WTC11 (cell line): ENCODE measurements at regions not wholly inside any gene's neighbourhood (a gene's known extent, or its start where the extent isn't known, plus 50 kb on each side); places are given as distances from the start of the nearest gene placed in this dataset.
A peak's percentile ranks its signal among the peaks of the same experiment; 100 is the strongest.

Experiments used
- ATAC-seq: fragments of 200-7000 bp; cut with Tn5 transposase; 2 replicates; pipeline ENCODE4 v1.10.0; 2021; ENCODE audit warnings: mild to moderate bottlenecking, moderate library complexity
- CTCF ChIA-PET: fragments of 300-600 bp; sonication (Branson Sonifier 250); formaldehyde crosslinking; loops from one replicate; lab custom pipeline; 2021; ENCODE audit warnings: antibody characterized with exemption; lab: Charles Lee
- POLR2A ChIA-PET: fragments of 350-600 bp; sonication (Branson Sonifier 250); formaldehyde crosslinking; loops from one replicate; lab custom pipeline; 2021; ENCODE audit warnings: antibody characterized with exemption; lab: Charles Lee
- DNase-seq: peaks from one replicate; pipeline ENCODE4 v3.0.0; 2021; ENCODE audit warnings: low spot score
- H3K27ac Mint-ChIP-seq: 2 replicates; pipeline ENCODE4 v1.8.0; 2021; ENCODE audit warnings: mixed read lengths
- H3K27me3 Mint-ChIP-seq: 2 replicates; pipeline ENCODE4 v1.8.0; 2021; ENCODE audit warnings: low read depth, mild to moderate bottlenecking, moderate library complexity, mixed read lengths
- H3K36me3 Mint-ChIP-seq: 2 replicates; pipeline ENCODE4 v1.8.0; 2021; ENCODE audit warnings: mixed read lengths
- H3K4me1 Mint-ChIP-seq: 2 replicates; pipeline ENCODE4 v1.8.0; 2022; ENCODE audit warnings: mixed read lengths
- H3K4me3 Mint-ChIP-seq: 2 replicates; pipeline ENCODE4 v1.8.0; 2021; ENCODE audit warnings: mild to moderate bottlenecking, moderate library complexity, mixed read lengths
- H3K9me3 Mint-ChIP-seq: 2 replicates; pipeline ENCODE4 v1.8.0; 2021; ENCODE audit warnings: mixed read lengths
- ATF6 ChIP-seq: sonication (generic); formaldehyde crosslinking; IDR thresholded peaks from 2 replicates; pipeline ENCODE4 v1.8.1; 2023; ENCODE audit warnings: mild to moderate bottlenecking, missing genetic modification reagents
- E2F5 ChIP-seq: sonication (generic); formaldehyde crosslinking; IDR thresholded peaks from 2 replicates; pipeline ENCODE4 v1.8.1; 2022; ENCODE audit warnings: mild to moderate bottlenecking, moderate library complexity, missing genetic modification reagents
- EMX1 ChIP-seq: fragments of 250-450 bp; sonication (Bioruptor Pico); IDR thresholded peaks from 2 replicates; pipeline ENCODE4 v1.8.0; 2021; ENCODE audit warnings: mild to moderate bottlenecking
- ESRRA ChIP-seq: sonication (generic); formaldehyde crosslinking; IDR thresholded peaks from 2 replicates; pipeline ENCODE4 v1.8.1; 2022; ENCODE audit warnings: mild to moderate bottlenecking, missing genetic modification reagents, borderline replicate concordance
- HMGA2 ChIP-seq: fragments of 250-450 bp; sonication (Bioruptor Pico); IDR thresholded peaks from 2 replicates; pipeline ENCODE4 v1.4.0; 2021; ENCODE audit warnings: mild to moderate bottlenecking, moderate library complexity
- NFE2L1 ChIP-seq: sonication (generic); formaldehyde crosslinking; IDR thresholded peaks from 2 replicates; pipeline ENCODE4 v1.8.1; 2023; ENCODE audit warnings: missing genetic modification reagents
- SMAD4 ChIP-seq: sonication (generic); formaldehyde crosslinking; IDR thresholded peaks from 2 replicates; pipeline ENCODE4 v1.8.0; 2022; ENCODE audit warnings: mild to moderate bottlenecking, missing genetic modification reagents
- ZNF138 ChIP-seq: sonication (generic); formaldehyde crosslinking; conservative IDR thresholded peaks from 2 replicates; pipeline ENCODE4 v1.8.1; 2022; ENCODE audit warnings: mild to moderate bottlenecking, moderate library complexity, missing genetic modification reagents
- ZNF317 ChIP-seq: sonication (generic); formaldehyde crosslinking; IDR thresholded peaks from 2 replicates; pipeline ENCODE4 v1.8.1; 2023; ENCODE audit warnings: low read depth, mild to moderate bottlenecking, moderate library complexity, missing genetic modification reagents, borderline replicate concordance
- ZNF416 ChIP-seq: fragments of 250-450 bp; sonication (Bioruptor Pico); IDR thresholded peaks from 2 replicates; pipeline ENCODE4 v1.9.0; 2021; ENCODE audit warnings: mild to moderate bottlenecking, inconsistent platforms
- ZNF532 ChIP-seq: fragments of 250-450 bp; sonication (Bioruptor Pico); IDR thresholded peaks from 2 replicates; pipeline ENCODE4 v1.9.0; 2021; ENCODE audit warnings: mild to moderate bottlenecking, borderline replicate concordance
- TF ChIP-seq, protein P1 (sequence below): sonication (generic); formaldehyde crosslinking; IDR thresholded peaks from 2 replicates; pipeline ENCODE4 v1.8.0; 2022; ENCODE audit warnings: missing genetic modification reagents
- TF ChIP-seq, protein P2 (sequence below): sonication (generic); formaldehyde crosslinking; IDR thresholded peaks from 2 replicates; pipeline ENCODE4 v1.8.1; 2022; ENCODE audit warnings: low read depth, mild to moderate bottlenecking, moderate library complexity, missing genetic modification reagents, borderline replicate concordance
- TF ChIP-seq, protein P3 (sequence below): sonication (generic); formaldehyde crosslinking; IDR thresholded peaks from 2 replicates; pipeline ENCODE4 v1.8.0; 2023; ENCODE audit warnings: missing genetic modification reagents, mild to moderate bottlenecking, borderline replicate concordance
- TF ChIP-seq, protein P4 (sequence below): sonication (generic); formaldehyde crosslinking; IDR thresholded peaks from 2 replicates; pipeline ENCODE4 v1.8.1; 2022; ENCODE audit warnings: mild to moderate bottlenecking, missing genetic modification reagents, moderate library complexity, borderline replicate concordance
- TF ChIP-seq, protein P5 (sequence below): fragments of 250-450 bp; sonication (Bioruptor Pico); IDR thresholded peaks from 2 replicates; pipeline ENCODE4 v1.8.0; 2021; ENCODE audit warnings: mild to moderate bottlenecking

GRCh38 chr2:180334514-180334913, 327.4 kb upstream of the CWC22 start (continued):
- TF ChIP-seq ZNF416 (CRISPR knock-in tag) (no peak), SMAD4 (CRISPR knock-in tag) (no peak)
- TF ChIP-seq, all 79 proteins: peak for 0

GRCh38 chr2:180328795-180329422, 321.8 kb upstream of the CWC22 start:
- Mint-ChIP-seq H3K36me3 (no peaks in the 10 kb centered on the region), H3K4me3 (no peak overlapping the region), H3K27me3 (no peaks in the 10 kb centered on the region), H3K4me1 (peaks cover 10% of the 10 kb centered on the region), H3K27ac (no peak overlapping the region), H3K9me3 (peaks cover 11% of the 10 kb centered on the region)
- POLR2A ChIA-PET: no interaction called here
- CTCF ChIA-PET: no interaction called here
- ATAC-seq (peak; percentile 89), DNase-seq (no peak)
- TF ChIP-seq NFE2L1 (CRISPR knock-in tag): no peak
- no peak for TF ChIP-seq ESRRA (CRISPR knock-in tag)
- TF ChIP-seq HMGA2: no peak
- TF ChIP-seq, protein P1, sequence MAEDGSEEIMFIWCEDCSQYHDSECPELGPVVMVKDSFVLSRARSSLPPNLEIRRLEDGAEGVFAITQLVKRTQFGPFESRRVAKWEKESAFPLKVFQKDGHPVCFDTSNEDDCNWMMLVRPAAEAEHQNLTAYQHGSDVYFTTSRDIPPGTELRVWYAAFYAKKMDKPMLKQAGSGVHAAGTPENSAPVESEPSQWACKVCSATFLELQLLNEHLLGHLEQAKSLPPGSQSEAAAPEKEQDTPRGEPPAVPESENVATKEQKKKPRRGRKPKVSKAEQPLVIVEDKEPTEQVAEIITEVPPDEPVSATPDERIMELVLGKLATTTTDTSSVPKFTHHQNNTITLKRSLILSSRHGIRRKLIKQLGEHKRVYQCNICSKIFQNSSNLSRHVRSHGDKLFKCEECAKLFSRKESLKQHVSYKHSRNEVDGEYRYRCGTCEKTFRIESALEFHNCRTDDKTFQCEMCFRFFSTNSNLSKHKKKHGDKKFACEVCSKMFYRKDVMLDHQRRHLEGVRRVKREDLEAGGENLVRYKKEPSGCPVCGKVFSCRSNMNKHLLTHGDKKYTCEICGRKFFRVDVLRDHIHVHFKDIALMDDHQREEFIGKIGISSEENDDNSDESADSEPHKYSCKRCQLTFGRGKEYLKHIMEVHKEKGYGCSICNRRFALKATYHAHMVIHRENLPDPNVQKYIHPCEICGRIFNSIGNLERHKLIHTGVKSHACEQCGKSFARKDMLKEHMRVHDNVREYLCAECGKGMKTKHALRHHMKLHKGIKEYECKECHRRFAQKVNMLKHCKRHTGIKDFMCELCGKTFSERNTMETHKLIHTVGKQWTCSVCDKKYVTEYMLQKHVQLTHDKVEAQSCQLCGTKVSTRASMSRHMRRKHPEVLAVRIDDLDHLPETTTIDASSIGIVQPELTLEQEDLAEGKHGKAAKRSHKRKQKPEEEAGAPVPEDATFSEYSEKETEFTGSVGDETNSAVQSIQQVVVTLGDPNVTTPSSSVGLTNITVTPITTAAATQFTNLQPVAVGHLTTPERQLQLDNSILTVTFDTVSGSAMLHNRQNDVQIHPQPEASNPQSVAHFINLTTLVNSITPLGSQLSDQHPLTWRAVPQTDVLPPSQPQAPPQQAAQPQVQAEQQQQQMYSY (CRISPR knock-in tag): no peak
- TF ChIP-seq ZNF317 (CRISPR knock-in tag): no peak
- TF ChIP-seq, protein P2, sequence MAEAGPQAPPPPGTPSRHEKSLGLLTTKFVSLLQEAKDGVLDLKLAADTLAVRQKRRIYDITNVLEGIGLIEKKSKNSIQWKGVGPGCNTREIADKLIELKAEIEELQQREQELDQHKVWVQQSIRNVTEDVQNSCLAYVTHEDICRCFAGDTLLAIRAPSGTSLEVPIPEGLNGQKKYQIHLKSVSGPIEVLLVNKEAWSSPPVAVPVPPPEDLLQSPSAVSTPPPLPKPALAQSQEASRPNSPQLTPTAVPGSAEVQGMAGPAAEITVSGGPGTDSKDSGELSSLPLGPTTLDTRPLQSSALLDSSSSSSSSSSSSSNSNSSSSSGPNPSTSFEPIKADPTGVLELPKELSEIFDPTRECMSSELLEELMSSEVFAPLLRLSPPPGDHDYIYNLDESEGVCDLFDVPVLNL: no peak
- TF ChIP-seq, protein P3, sequence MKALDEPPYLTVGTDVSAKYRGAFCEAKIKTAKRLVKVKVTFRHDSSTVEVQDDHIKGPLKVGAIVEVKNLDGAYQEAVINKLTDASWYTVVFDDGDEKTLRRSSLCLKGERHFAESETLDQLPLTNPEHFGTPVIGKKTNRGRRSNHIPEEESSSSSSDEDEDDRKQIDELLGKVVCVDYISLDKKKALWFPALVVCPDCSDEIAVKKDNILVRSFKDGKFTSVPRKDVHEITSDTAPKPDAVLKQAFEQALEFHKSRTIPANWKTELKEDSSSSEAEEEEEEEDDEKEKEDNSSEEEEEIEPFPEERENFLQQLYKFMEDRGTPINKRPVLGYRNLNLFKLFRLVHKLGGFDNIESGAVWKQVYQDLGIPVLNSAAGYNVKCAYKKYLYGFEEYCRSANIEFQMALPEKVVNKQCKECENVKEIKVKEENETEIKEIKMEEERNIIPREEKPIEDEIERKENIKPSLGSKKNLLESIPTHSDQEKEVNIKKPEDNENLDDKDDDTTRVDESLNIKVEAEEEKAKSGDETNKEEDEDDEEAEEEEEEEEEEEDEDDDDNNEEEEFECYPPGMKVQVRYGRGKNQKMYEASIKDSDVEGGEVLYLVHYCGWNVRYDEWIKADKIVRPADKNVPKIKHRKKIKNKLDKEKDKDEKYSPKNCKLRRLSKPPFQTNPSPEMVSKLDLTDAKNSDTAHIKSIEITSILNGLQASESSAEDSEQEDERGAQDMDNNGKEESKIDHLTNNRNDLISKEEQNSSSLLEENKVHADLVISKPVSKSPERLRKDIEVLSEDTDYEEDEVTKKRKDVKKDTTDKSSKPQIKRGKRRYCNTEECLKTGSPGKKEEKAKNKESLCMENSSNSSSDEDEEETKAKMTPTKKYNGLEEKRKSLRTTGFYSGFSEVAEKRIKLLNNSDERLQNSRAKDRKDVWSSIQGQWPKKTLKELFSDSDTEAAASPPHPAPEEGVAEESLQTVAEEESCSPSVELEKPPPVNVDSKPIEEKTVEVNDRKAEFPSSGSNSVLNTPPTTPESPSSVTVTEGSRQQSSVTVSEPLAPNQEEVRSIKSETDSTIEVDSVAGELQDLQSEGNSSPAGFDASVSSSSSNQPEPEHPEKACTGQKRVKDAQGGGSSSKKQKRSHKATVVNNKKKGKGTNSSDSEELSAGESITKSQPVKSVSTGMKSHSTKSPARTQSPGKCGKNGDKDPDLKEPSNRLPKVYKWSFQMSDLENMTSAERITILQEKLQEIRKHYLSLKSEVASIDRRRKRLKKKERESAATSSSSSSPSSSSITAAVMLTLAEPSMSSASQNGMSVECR: no peak
- TF ChIP-seq, protein P4, sequence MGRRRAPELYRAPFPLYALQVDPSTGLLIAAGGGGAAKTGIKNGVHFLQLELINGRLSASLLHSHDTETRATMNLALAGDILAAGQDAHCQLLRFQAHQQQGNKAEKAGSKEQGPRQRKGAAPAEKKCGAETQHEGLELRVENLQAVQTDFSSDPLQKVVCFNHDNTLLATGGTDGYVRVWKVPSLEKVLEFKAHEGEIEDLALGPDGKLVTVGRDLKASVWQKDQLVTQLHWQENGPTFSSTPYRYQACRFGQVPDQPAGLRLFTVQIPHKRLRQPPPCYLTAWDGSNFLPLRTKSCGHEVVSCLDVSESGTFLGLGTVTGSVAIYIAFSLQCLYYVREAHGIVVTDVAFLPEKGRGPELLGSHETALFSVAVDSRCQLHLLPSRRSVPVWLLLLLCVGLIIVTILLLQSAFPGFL (CRISPR knock-in tag): no peak
- no peak for TF ChIP-seq ZNF138
- TF ChIP-seq ZNF532 (CRISPR knock-in tag): no peak
- no peak for TF ChIP-seq ATF6 (CRISPR knock-in tag)
- TF ChIP-seq EMX1 (CRISPR knock-in tag): no peak
- no peak for TF ChIP-seq E2F5 (CRISPR knock-in tag)
- TF ChIP-seq, protein P5, sequence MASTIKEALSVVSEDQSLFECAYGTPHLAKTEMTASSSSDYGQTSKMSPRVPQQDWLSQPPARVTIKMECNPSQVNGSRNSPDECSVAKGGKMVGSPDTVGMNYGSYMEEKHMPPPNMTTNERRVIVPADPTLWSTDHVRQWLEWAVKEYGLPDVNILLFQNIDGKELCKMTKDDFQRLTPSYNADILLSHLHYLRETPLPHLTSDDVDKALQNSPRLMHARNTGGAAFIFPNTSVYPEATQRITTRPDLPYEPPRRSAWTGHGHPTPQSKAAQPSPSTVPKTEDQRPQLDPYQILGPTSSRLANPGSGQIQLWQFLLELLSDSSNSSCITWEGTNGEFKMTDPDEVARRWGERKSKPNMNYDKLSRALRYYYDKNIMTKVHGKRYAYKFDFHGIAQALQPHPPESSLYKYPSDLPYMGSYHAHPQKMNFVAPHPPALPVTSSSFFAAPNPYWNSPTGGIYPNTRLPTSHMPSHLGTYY: no peak
